ENCODE measurements at regions not wholly inside any gene's neighbourhood (a gene's known extent, or its start where the extent isn't known, plus 50 kb on each side); places are given as distances from the start of the nearest gene placed in this dataset.

DNA sequence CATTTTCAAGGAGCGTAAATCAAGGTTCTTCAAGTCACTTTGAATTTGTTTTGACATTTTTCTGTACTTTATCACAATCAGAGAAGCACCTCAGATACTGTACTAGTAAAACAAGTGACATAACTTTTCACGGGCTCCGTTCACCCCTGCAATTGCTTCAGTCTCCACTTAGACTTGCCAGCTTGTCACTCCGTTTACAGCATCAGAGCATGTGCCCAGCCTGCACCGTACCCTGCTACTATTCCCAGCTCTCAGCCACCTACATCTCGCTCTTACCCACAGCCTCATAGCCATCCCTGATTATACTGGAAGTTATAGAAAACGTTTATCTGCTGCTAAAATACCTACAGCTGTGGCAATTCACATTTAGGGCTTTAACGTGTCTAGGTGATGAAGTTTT is 135.3 kb upstream of the TENM3 start:
- TF ChIP-seq POLR2AphosphoS5 (IDR thresholded peaks at IDR 0.05) = no peak
- TF ChIP-seq CTCF (IDR thresholded peaks at IDR 0.05 in 8 of 11, conservative IDR thresholded peaks at IDR 0.05 in 3 of 11) = no peak
- no peak for TF ChIP-seq POLR2A (IDR thresholded peaks at IDR 0.05)
